Keratinocyte (primary cell): ENCODE measurements at regions not wholly inside any gene's neighbourhood (a gene's known extent, or its start where the extent isn't known, plus 50 kb on each side); places are given as distances from the start of the nearest gene placed in this dataset.

Experiments used
- DNase-seq: peaks from one replicate; pipeline ENCODE4 v3.0.0-alpha.2; 2011; ENCODE audit warnings: low read depth, missing footprints, low spot score
- FAIRE-seq: peaks from 2 replicates; lab custom pipeline; 2011; peaks lifted over from hg19 to GRCh38; lab: Jason Lieb, UNC
- H2AFZ ChIP-seq: 2 replicates; pipeline ENCODE4 v1.6.0; 2012; ENCODE audit warnings: low read length, control low read depth, inconsistent platforms; ENCODE audit not compliant: control insufficient read depth
- H3K27ac ChIP-seq: 2 replicates; pipeline ENCODE4 v1.5.1; 2011; ENCODE audit warnings: low read length; ENCODE audit not compliant: control insufficient read depth, insufficient read depth
- H3K27me3 ChIP-seq: 3 replicates; pipeline ENCODE4 v1.6.0; 2011; ENCODE audit warnings: low read length; ENCODE audit not compliant: control insufficient read depth, insufficient read depth; ENCODE audit errors: extremely low read depth
- H3K36me3 ChIP-seq, 2 experiments: 2 replicates in 1 of 2; 3 replicates in 1 of 2; pipeline ENCODE4 v1.5.1; 2011; ENCODE audit warnings: low read length in 2 of 2, mild to moderate bottlenecking in 1 of 2; ENCODE audit not compliant: control insufficient read depth in 2 of 2, insufficient read depth in 2 of 2; ENCODE audit errors: extremely low read depth in 1 of 2
- H3K4me1 ChIP-seq: 3 replicates; pipeline ENCODE4 v1.5.1; 2011; ENCODE audit warnings: low read length; ENCODE audit not compliant: control insufficient read depth, insufficient read depth; ENCODE audit errors: extremely low read depth
- H3K4me2 ChIP-seq: 3 replicates; pipeline ENCODE4 v1.6.0; 2011; ENCODE audit warnings: low read depth, low read length; ENCODE audit not compliant: control insufficient read depth, insufficient read depth; ENCODE audit errors: extremely low read depth
- H3K4me3 ChIP-seq, 3 experiments: fragments of 200-600 bp in 1 of 3; sonication (generic) in 1 of 3; 2 replicates in 2 of 3; 3 replicates in 1 of 3; pipeline ENCODE4 v1.5.1; 2011 to 2016; ENCODE audit warnings: low read length in 3 of 3, mild to moderate bottlenecking in 3 of 3, control low read depth in 2 of 3, inconsistent platforms in 1 of 3, low read depth in 1 of 3, mixed read lengths in 1 of 3, mixed run types in 1 of 3, moderate library complexity in 1 of 3; ENCODE audit not compliant: control insufficient read depth in 2 of 3, insufficient read depth in 2 of 3; ENCODE audit errors: extremely low read depth in 1 of 3
- H3K79me2 ChIP-seq: 2 replicates; pipeline ENCODE4 v1.6.0; 2012; ENCODE audit warnings: low read length; ENCODE audit not compliant: control insufficient read depth, insufficient read depth
- H3K9ac ChIP-seq: 3 replicates; pipeline ENCODE4 v1.6.0; 2011; ENCODE audit warnings: low read length; ENCODE audit not compliant: control insufficient read depth, insufficient read depth; ENCODE audit errors: extremely low read depth
- H3K9me1 ChIP-seq: 3 replicates; pipeline ENCODE4 v1.6.0; 2011; ENCODE audit warnings: low read length; ENCODE audit not compliant: control insufficient read depth, insufficient read depth; ENCODE audit errors: extremely low read depth
- H3K9me3 ChIP-seq: 2 replicates; pipeline ENCODE4 v1.5.1; 2012; ENCODE audit warnings: low read depth, low read length; ENCODE audit not compliant: control insufficient read depth
- H4K20me1 ChIP-seq: 3 replicates; pipeline ENCODE4 v1.6.0; 2011; ENCODE audit warnings: low read length; ENCODE audit not compliant: control insufficient read depth, insufficient read depth; ENCODE audit errors: extremely low read depth
- EZH2 ChIP-seq: IDR thresholded peaks from one replicate; pipeline ENCODE4 v1.6.1; 2012; ENCODE audit warnings: inconsistent platforms, mild to moderate bottlenecking, low read length, moderate library complexity
- dilution Hi-C: fragments of 300-500 bp; cut with MboI; formaldehyde crosslinking; loops from one replicate; pipeline ENCODE4 v1.7.0; 2020; ENCODE audit warnings: low sequenced_read_pairs; ENCODE audit not compliant: extremely low pct_ligation_motif_present
- TF ChIP-seq, protein P1 (sequence below), 3 experiments: IDR thresholded peaks in 1 of 3; conservative IDR thresholded peaks in 1 of 3; optimal IDR thresholded peaks in 1 of 3; 2 replicates in 2 of 3; 3 replicates in 1 of 3; pipeline versions ENCODE3 to v1.5.1; 2011; ENCODE audit warnings: low read length in 3 of 3, mild to moderate bottlenecking in 3 of 3, moderate library complexity in 2 of 3, control low read depth in 1 of 3, inconsistent platforms in 1 of 3; ENCODE audit not compliant: insufficient read depth in 2 of 3; ENCODE audit errors: extremely low read depth in 1 of 3

- H4K20me1 ChIP-seq, result no peaks in the 10 kb centered on the region
- no peak for DNase-seq
- H3K27me3 ChIP-seq, result no peaks in the 10 kb centered on the region
- no peak for TF ChIP-seq EZH2
- TF ChIP-seq, protein P1, sequence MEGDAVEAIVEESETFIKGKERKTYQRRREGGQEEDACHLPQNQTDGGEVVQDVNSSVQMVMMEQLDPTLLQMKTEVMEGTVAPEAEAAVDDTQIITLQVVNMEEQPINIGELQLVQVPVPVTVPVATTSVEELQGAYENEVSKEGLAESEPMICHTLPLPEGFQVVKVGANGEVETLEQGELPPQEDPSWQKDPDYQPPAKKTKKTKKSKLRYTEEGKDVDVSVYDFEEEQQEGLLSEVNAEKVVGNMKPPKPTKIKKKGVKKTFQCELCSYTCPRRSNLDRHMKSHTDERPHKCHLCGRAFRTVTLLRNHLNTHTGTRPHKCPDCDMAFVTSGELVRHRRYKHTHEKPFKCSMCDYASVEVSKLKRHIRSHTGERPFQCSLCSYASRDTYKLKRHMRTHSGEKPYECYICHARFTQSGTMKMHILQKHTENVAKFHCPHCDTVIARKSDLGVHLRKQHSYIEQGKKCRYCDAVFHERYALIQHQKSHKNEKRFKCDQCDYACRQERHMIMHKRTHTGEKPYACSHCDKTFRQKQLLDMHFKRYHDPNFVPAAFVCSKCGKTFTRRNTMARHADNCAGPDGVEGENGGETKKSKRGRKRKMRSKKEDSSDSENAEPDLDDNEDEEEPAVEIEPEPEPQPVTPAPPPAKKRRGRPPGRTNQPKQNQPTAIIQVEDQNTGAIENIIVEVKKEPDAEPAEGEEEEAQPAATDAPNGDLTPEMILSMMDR (optimal IDR thresholded peaks at IDR 0.05 in 1 of 3, IDR thresholded peaks at IDR 0.05 in 1 of 3, conservative IDR thresholded peaks at IDR 0.05 in 1 of 3; ENCODE audit: extremely low read depth in 1 of 3, insufficient read depth in 2 of 3, low read length in 3 of 3), result no peak
- no peak overlapping the region for H3K27ac ChIP-seq
- H2AFZ ChIP-seq, result no peak overlapping the region
- dilution Hi-C loops, result no loop called here
- H3K4me3 ChIP-seq, result no peak overlapping the region
- H3K4me1 ChIP-seq, result no peaks in the 10 kb centered on the region
- H3K4me2 ChIP-seq, result no peak overlapping the region
- FAIRE-seq, result no peak
- no peak overlapping the region for H3K9ac ChIP-seq
- H3K9me1 ChIP-seq, result no peaks in the 10 kb centered on the region
- H3K79me2 ChIP-seq, result no peaks in the 10 kb centered on the region
- no peaks in the 10 kb centered on the region for H3K9me3 ChIP-seq
- H3K36me3 ChIP-seq, result no peaks in the 10 kb centered on the region
These were observed 314.9 kb downstream of the USP25 start for GRCh38 chr21:16044676-16045075.

GRCh38 chr21:16046656-16047330, 317.0 kb downstream of the USP25 start:
- FAIRE-seq (no peak), DNase-seq (no peak)
- Histone ChIP-seq H3K27ac (no peak overlapping the region), H3K79me2 (no peaks in the 10 kb centered on the region), H3K36me3 (no peaks in the 10 kb centered on the region), H3K9me3 (no peaks in the 10 kb centered on the region), H3K9me1 (no peaks in the 10 kb centered on the region), H3K9ac (no peak overlapping the region), H4K20me1 (no peaks in the 10 kb centered on the region), H3K27me3 (no peaks in the 10 kb centered on the region), H2AFZ (no peak overlapping the region), H3K4me3 (no peak overlapping the region), H3K4me2 (no peak overlapping the region), H3K4me1 (no peaks in the 10 kb centered on the region)
- TF ChIP-seq EZH2, result no peak
- TF ChIP-seq, protein P1 (optimal IDR thresholded peaks at IDR 0.05 in 1 of 3, IDR thresholded peaks at IDR 0.05 in 1 of 3, conservative IDR thresholded peaks at IDR 0.05 in 1 of 3; ENCODE audit: extremely low read depth in 1 of 3, insufficient read depth in 2 of 3, low read length in 3 of 3), result no peak
- dilution Hi-C loops, result no loop called here
